H1 (cell line): ENCODE measurements at regions not wholly inside any gene's neighbourhood (a gene's known extent, or its start where the extent isn't known, plus 50 kb on each side); places are given as distances from the start of the nearest gene placed in this dataset.

Source experiments
- CTCF ChIA-PET: fragments of 300-600 bp; sonication (Branson Sonifier 250); formaldehyde crosslinking; loops from one replicate; lab custom pipeline; 2021; ENCODE audit not compliant: partially characterized antibody; lab: Charles Lee
- POLR2A ChIA-PET: fragments of 300-600 bp; sonication (Branson Sonifier 250); formaldehyde crosslinking; loops from one replicate; lab custom pipeline; 2021; ENCODE audit warnings: inconsistent platforms; ENCODE audit not compliant: partially characterized antibody; lab: Charles Lee
- DNase-seq, 2 experiments: peaks; one replicate each; pipeline versions ENCODE4 v3.0.0 to v3.0.0-alpha.2; 2010 to 2022; ENCODE audit warnings: low spot score in 2 of 2, low read depth in 1 of 2, mixed read lengths in 1 of 2
- FAIRE-seq: peaks from 2 replicates; lab custom pipeline; 2011; peaks lifted over from hg19 to GRCh38; lab: Jason Lieb, UNC
- H2AFZ ChIP-seq: 2 replicates; pipeline ENCODE4 v1.8.1; 2012; ENCODE audit warnings: low read length, inconsistent platforms
- H2AK5ac ChIP-seq: 2 replicates; pipeline ENCODE4 v1.6.1; 2013; ENCODE audit warnings: low read depth, low read length
- H2BK120ac ChIP-seq: replicated peaks from 2 replicates; pipeline ENCODE3; 2013; ENCODE audit warnings: low read depth, low read length, inconsistent platforms
- H2BK12ac ChIP-seq: 2 replicates; pipeline ENCODE4 v1.6.1; 2013; ENCODE audit warnings: low read depth, low read length
- H2BK15ac ChIP-seq: 2 replicates; pipeline ENCODE4 v1.6.1; 2013; ENCODE audit warnings: low read length
- H2BK20ac ChIP-seq: 2 replicates; pipeline ENCODE4 v1.6.1; 2013; ENCODE audit warnings: low read length
- H2BK5ac ChIP-seq: 2 replicates; pipeline ENCODE4 v1.6.1; 2013; ENCODE audit warnings: low read depth, low read length
- H3K14ac ChIP-seq: 2 replicates; pipeline ENCODE4 v1.6.1; 2013; ENCODE audit warnings: inconsistent platforms; ENCODE audit not compliant: insufficient read length
- H3K18ac ChIP-seq: 2 replicates; pipeline ENCODE4 v1.6.1; 2013; ENCODE audit warnings: low read length; ENCODE audit errors: extremely low read depth
- H3K23ac ChIP-seq: 2 replicates; pipeline ENCODE4 v1.6.1; 2013; ENCODE audit warnings: inconsistent platforms; ENCODE audit not compliant: insufficient read length
- H3K23me2 ChIP-seq: 2 replicates; pipeline ENCODE4 v1.6.1; 2013; ENCODE audit warnings: low read depth, low read length
- H3K27ac ChIP-seq: 2 replicates; pipeline ENCODE4 v1.6.1; 2011; ENCODE audit warnings: low read depth, low read length, inconsistent platforms
- H3K27me3 ChIP-seq, 4 experiments: replicated peaks in 1 of 4; 1 replicate in 1 of 4; 2 replicates in 3 of 4; pipeline versions ENCODE4 v1.6.1 to v1.8.1; 2011 to 2013; ENCODE audit warnings: low read length in 3 of 4, mild to moderate bottlenecking in 3 of 4, inconsistent platforms in 2 of 4, mixed read lengths in 2 of 4, moderate library complexity in 1 of 4; ENCODE audit not compliant: control insufficient read depth in 3 of 4, insufficient read depth in 3 of 4; ENCODE audit errors: extremely low read depth in 1 of 4
- H3K36me3 ChIP-seq, 4 experiments: 2 replicates each; pipeline versions ENCODE4 v1.6.1 to v1.8.1; 2011 to 2013; ENCODE audit warnings: mild to moderate bottlenecking in 4 of 4, low read length in 3 of 4, moderate library complexity in 2 of 4, control low read depth in 1 of 4, inconsistent platforms in 1 of 4; ENCODE audit not compliant: insufficient read depth in 4 of 4, control insufficient read depth in 2 of 4
- H3K4ac ChIP-seq: replicated peaks from 2 replicates; pipeline ENCODE3; 2013; ENCODE audit warnings: low read length, low read depth, mixed read lengths, inconsistent platforms; ENCODE audit not compliant: insufficient read length
- H3K4me1 ChIP-seq, 4 experiments: replicated peaks in 1 of 4; 1 replicate in 1 of 4; 2 replicates in 3 of 4; pipeline versions ENCODE4 v1.6.1 to v1.8.1; 2011 to 2013; ENCODE audit warnings: low read length in 3 of 4, inconsistent platforms in 2 of 4, mixed read lengths in 1 of 4; ENCODE audit not compliant: insufficient read depth in 4 of 4, control insufficient read depth in 3 of 4
- H3K4me2 ChIP-seq, 2 experiments: 2 replicates each; pipeline versions ENCODE4 v1.6.1 to v1.8.1; 2011 to 2013; ENCODE audit warnings: low read depth in 2 of 2, low read length in 2 of 2, control low read depth in 1 of 2, inconsistent platforms in 1 of 2, mild to moderate bottlenecking in 1 of 2; ENCODE audit not compliant: insufficient read depth in 1 of 2
- H3K4me3 ChIP-seq, 4 experiments: fragments of 200-600, 300-600 bp in 1 of 4; sonication (generic), shearing (Covaris generic), sonication (Bioruptor Twin) in 1 of 4; 2 replicates each; pipeline versions ENCODE4 v1.5.1 to v1.8.1; 2011 to 2016; ENCODE audit warnings: low read length in 4 of 4, low read depth in 3 of 4, control low read depth in 2 of 4, inconsistent platforms in 2 of 4, mild to moderate bottlenecking in 2 of 4, mixed read lengths in 1 of 4, moderate library complexity in 1 of 4; ENCODE audit not compliant: insufficient read depth in 2 of 4; ENCODE audit errors: extremely low read depth in 1 of 4
- H3K56ac ChIP-seq: replicated peaks from 2 replicates; pipeline ENCODE3; 2013; ENCODE audit warnings: low read depth, mild to moderate bottlenecking, mixed read lengths, low read length, inconsistent platforms; ENCODE audit not compliant: insufficient read length
- H3K79me1 ChIP-seq: 2 replicates; pipeline ENCODE4 v1.6.1; 2013; ENCODE audit warnings: low read depth, low read length, control low read depth
- H3K79me2 ChIP-seq, 2 experiments: 2 replicates each; pipeline versions ENCODE4 v1.6.1 to v1.8.1; 2012 to 2013; ENCODE audit warnings: low read length in 2 of 2, mild to moderate bottlenecking in 2 of 2, inconsistent platforms in 1 of 2; ENCODE audit not compliant: insufficient read depth in 2 of 2, control insufficient read depth in 1 of 2
- H3K9ac ChIP-seq, 4 experiments: replicated peaks in 1 of 4; 1 replicate in 1 of 4; 2 replicates in 3 of 4; pipeline versions ENCODE4 v1.6.1 to v1.8.1; 2011 to 2013; ENCODE audit warnings: low read depth in 3 of 4, low read length in 3 of 4, control low read depth in 2 of 4, mild to moderate bottlenecking in 2 of 4, moderate library complexity in 2 of 4, inconsistent platforms in 1 of 4; ENCODE audit errors: extremely low read depth in 1 of 4
- H3K9me3 ChIP-seq, 2 experiments: 2 replicates each; pipeline versions ENCODE4 v1.6.1 to v1.8.1; 2012 to 2013; ENCODE audit warnings: mild to moderate bottlenecking in 2 of 2, moderate library complexity in 2 of 2, control low read depth in 1 of 2, inconsistent platforms in 1 of 2, low read depth in 1 of 2, low read length in 1 of 2, mixed read lengths in 1 of 2; ENCODE audit not compliant: insufficient read depth in 2 of 2
- H4K20me1 ChIP-seq, 2 experiments: replicated peaks in 1 of 2; 2 replicates each; pipeline versions ENCODE3 to v1.8.1; 2011 to 2013; ENCODE audit warnings: inconsistent platforms in 2 of 2, low read length in 2 of 2, mild to moderate bottlenecking in 1 of 2; ENCODE audit not compliant: insufficient read depth in 2 of 2, control insufficient read depth in 1 of 2
- H4K5ac ChIP-seq: 2 replicates; pipeline ENCODE4 v1.6.1; 2013; ENCODE audit warnings: low read length, low read depth, mixed read lengths, inconsistent platforms; ENCODE audit not compliant: insufficient read length
- H4K8ac ChIP-seq: 2 replicates; pipeline ENCODE4 v1.8.0; 2013; ENCODE audit warnings: mild to moderate bottlenecking, moderate library complexity, low read length, inconsistent platforms; ENCODE audit not compliant: insufficient read depth; ENCODE audit errors: extremely low read depth
- H4K91ac ChIP-seq: replicated peaks from 2 replicates; pipeline ENCODE3; 2013; ENCODE audit warnings: low read length, mixed read lengths, inconsistent platforms; ENCODE audit not compliant: insufficient read length
- BRCA1 ChIP-seq: IDR thresholded peaks from 2 replicates; pipeline ENCODE4 v1.6.1; 2012; ENCODE audit warnings: low read depth, low read length, improper control_type of control experiment
- CBX5 ChIP-seq: fragments of 300-800, 300-1000 bp; sonication (generic); IDR thresholded peaks from 2 replicates; pipeline ENCODE4 v1.7.1; 2016; ENCODE audit warnings: antibody characterized with exemption, low read length, low read depth
- CBX8 ChIP-seq: fragments of 300-800, 300-1000 bp; sonication (generic); IDR thresholded peaks from 2 replicates; pipeline ENCODE4 v1.7.1; 2016; ENCODE audit warnings: low read depth, low read length, borderline replicate concordance
- CHD1 ChIP-seq: IDR thresholded peaks from 2 replicates; pipeline ENCODE4 v1.6.1; 2012; ENCODE audit warnings: low read depth, low read length, improper control_type of control experiment
- EGR1 ChIP-seq: IDR thresholded peaks from 2 replicates; pipeline ENCODE4 v1.6.1; 2011; ENCODE audit warnings: low read depth, low read length, borderline replicate concordance
- GTF2F1 ChIP-seq: IDR thresholded peaks from 2 replicates; pipeline ENCODE4 v1.6.1; 2012; ENCODE audit warnings: low read depth, low read length, improper control_type of control experiment, borderline replicate concordance
- HDAC2 ChIP-seq, 2 experiments: fragments of 300-600 bp in 1 of 2; sonication (generic) in 1 of 2; IDR thresholded peaks; 2 replicates each; pipeline ENCODE4 v1.6.1; 2011 to 2012; ENCODE audit warnings: low read depth in 2 of 2, low read length in 2 of 2, mild to moderate bottlenecking in 2 of 2, moderate library complexity in 2 of 2, borderline replicate concordance in 1 of 2, inconsistent platforms in 1 of 2
- JUN ChIP-seq: IDR thresholded peaks from 2 replicates; pipeline ENCODE4 v1.6.1; 2011; ENCODE audit warnings: low read depth, mild to moderate bottlenecking, improper control_type of control experiment, low read length
- MAFK ChIP-seq: IDR thresholded peaks from 2 replicates; pipeline ENCODE4 v1.6.1; 2012; ENCODE audit warnings: low read depth, mild to moderate bottlenecking, improper control_type of control experiment, low read length
- NANOG ChIP-seq: IDR thresholded peaks from 2 replicates; pipeline ENCODE4 v1.6.1; 2011; ENCODE audit warnings: low read length, low read depth, mild to moderate bottlenecking, inconsistent platforms; ENCODE audit not compliant: insufficient read depth, poor library complexity, severe bottlenecking
- RXRA ChIP-seq: IDR thresholded peaks from 2 replicates; pipeline ENCODE4 v1.6.1; 2011; ENCODE audit warnings: low read depth, mild to moderate bottlenecking, low read length, moderate library complexity; ENCODE audit not compliant: insufficient read depth
- SIX5 ChIP-seq: IDR thresholded peaks from 2 replicates; pipeline ENCODE4 v1.6.1; 2011; ENCODE audit warnings: mild to moderate bottlenecking, low read depth, low read length
- SP4 ChIP-seq: IDR thresholded peaks from 2 replicates; pipeline ENCODE4 v1.6.1; 2012; ENCODE audit warnings: low read length, inconsistent platforms
- TAF1 ChIP-seq: IDR thresholded peaks from 2 replicates; pipeline ENCODE4 v1.6.1; 2011; ENCODE audit warnings: mild to moderate bottlenecking, low read depth, low read length
- TAF7 ChIP-seq: optimal IDR thresholded peaks from 2 replicates; pipeline ENCODE3; 2011; ENCODE audit warnings: low read depth, mild to moderate bottlenecking, inconsistent platforms, low read length, moderate library complexity, borderline replicate concordance
- TEAD4 ChIP-seq: IDR thresholded peaks from 2 replicates; pipeline ENCODE4 v1.6.1; 2012; ENCODE audit warnings: low read depth, low read length, inconsistent platforms, mixed read lengths
- WGBS, 2 experiments: shearing (Covaris generic) in 1 of 2; methylation state at CpG; one replicate each; pipeline versions ENCODE4 v1.1.6 to v1.1.7; 2013 to 2015; ENCODE audit warnings: low lambda C conversion rate in 2 of 2, mixed read lengths in 2 of 2, inconsistent platforms in 1 of 2, low coverage in 1 of 2, missing lambda C conversion rate in 1 of 2; ENCODE audit not compliant: insufficient replicate concordance in 2 of 2, insufficient coverage in 1 of 2, insufficient read length in 1 of 2; ENCODE audit errors: extremely low coverage in 1 of 2, missing lambda C conversion rate in 1 of 2; 5-methylcytosine and 5-hydroxymethylcytosine counted together

DNA sequence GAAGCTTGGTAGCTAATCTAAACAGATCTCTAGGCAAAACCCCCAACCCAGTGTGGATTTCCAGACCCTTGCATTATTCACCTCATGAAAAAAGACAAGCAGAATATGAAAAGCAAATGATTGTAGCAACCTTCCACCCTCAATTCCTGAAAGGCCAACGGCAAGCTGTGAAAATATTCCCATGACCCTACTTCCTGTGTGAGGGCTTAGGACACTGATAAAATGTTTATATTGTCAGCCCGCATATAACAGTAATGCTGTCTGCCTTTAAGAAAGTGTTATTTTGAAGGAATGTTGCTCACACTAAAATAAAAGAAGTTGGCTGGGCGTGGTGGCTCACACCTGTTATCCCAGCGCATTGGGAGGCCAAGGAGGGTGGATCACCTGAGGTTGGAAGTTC is 233.5 kb upstream of the NRIP1 start:
- WGBS, 2 experiments = 93% methylated on average over 4 of the region's 4 CpGs; no CpG with 5 or more reads in 1 of the 2 experiments
- no peak for FAIRE-seq
- POLR2A ChIA-PET = no interaction called here

More for the DNA sequence above, 233.5 kb upstream of the NRIP1 start:
- Histone ChIP-seq H4K8ac (no peak overlapping the region), H2AFZ (no peak overlapping the region), H3K4me1 (no peaks in the 10 kb centered on the region; a peak in 1 of 7 replicates), H3K9me3 (peaks cover 7 to 11% of the 10 kb centered on the region in 2 experiments; a peak in 2 of 4 replicates), H3K18ac (no peak overlapping the region), H2BK15ac (no peak overlapping the region), H2BK12ac (no peak overlapping the region), H3K27ac (no peak overlapping the region), H4K91ac (no peak overlapping the region), H3K79me1 (no peaks in the 10 kb centered on the region), H2BK120ac (no peak overlapping the region), H4K20me1 (no peaks in the 10 kb centered on the region), H4K5ac (no peak overlapping the region), H3K23me2 (no peaks in the 10 kb centered on the region; the same call in 1 of the 2 replicates), H3K27me3 (no peaks in the 10 kb centered on the region), H3K4me2 (no peak overlapping the region), H3K14ac (no peak overlapping the region), H3K36me3 (0 out of 8 replicates have a peak, but pooled peaks cover 0 to 3% (median 0%) of the 10 kb centered on the region in 4 experiments), H2BK20ac (no peak overlapping the region), H2AK5ac (no peak overlapping the region), H3K23ac (no peak overlapping the region), H3K4ac (no peak overlapping the region), H2BK5ac (no peak overlapping the region), H3K4me3 (no peak overlapping the region), H3K9ac (no peak overlapping the region), H3K79me2 (no peaks in the 10 kb centered on the region), H3K56ac (no peak overlapping the region)
- TF ChIP-seq RXRA (no peak), MAFK (no peak), EGR1 (no peak), GTF2F1 (no peak), CHD1 (no peak), JUN (no peak), TAF7 (no peak), TAF1 (no peak), CBX8 (no peak), CBX5 (no peak), SP4 (no peak), SIX5 (no peak), HDAC2 (IDR thresholded peaks at IDR 0.05; ENCODE audit: borderline replicate concordance in 1 of 2, low read depth in 2 of 2, low read length in 2 of 2) (no peak), NANOG (no peak), BRCA1 (no peak), TEAD4 (no peak)
- CTCF ChIA-PET = no interaction called here
- DNase-seq = no peak
